Tibial nerve (tissue), 4 donors: ENCODE measurements at regions not wholly inside any gene's neighbourhood (a gene's known extent, or its start where the extent isn't known, plus 50 kb on each side); places are given as distances from the start of the nearest gene placed in this dataset.
"Not testable (repeated sequence)": the region's sequence is repeated elsewhere in the genome, so short reads cannot be mapped to it uniquely, and the experiment has no call there.

Source experiments
- EP300 ChIP-seq, 2 donors: sonication (generic); formaldehyde crosslinking; IDR thresholded peaks; one replicate each; pipeline ENCODE4 v1.6.1; 2017; ENCODE audit warnings: antibody characterized with exemption in 2 of 2, mild to moderate bottlenecking in 1 of 2
- POLR2A ChIP-seq, 2 donors: fragments of 450-650 bp; IDR thresholded peaks; one replicate each; pipeline ENCODE4 v1.6.1; 2017; ENCODE audit warnings: antibody characterized with exemption in 2 of 2, mild to moderate bottlenecking in 2 of 2, moderate library complexity in 2 of 2
- TF ChIP-seq, protein P1 (sequence below), 5 experiments: fragments of 200-600 bp in 3 of 5; fragments of 450-650 bp in 2 of 5; sonication (generic) in 3 of 5; IDR thresholded peaks; one replicate each; pipeline ENCODE4 v1.5.1; 2016 to 2019; ENCODE audit warnings: antibody characterized with exemption in 5 of 5, mild to moderate bottlenecking in 3 of 5, moderate library complexity in 2 of 5

DNA sequence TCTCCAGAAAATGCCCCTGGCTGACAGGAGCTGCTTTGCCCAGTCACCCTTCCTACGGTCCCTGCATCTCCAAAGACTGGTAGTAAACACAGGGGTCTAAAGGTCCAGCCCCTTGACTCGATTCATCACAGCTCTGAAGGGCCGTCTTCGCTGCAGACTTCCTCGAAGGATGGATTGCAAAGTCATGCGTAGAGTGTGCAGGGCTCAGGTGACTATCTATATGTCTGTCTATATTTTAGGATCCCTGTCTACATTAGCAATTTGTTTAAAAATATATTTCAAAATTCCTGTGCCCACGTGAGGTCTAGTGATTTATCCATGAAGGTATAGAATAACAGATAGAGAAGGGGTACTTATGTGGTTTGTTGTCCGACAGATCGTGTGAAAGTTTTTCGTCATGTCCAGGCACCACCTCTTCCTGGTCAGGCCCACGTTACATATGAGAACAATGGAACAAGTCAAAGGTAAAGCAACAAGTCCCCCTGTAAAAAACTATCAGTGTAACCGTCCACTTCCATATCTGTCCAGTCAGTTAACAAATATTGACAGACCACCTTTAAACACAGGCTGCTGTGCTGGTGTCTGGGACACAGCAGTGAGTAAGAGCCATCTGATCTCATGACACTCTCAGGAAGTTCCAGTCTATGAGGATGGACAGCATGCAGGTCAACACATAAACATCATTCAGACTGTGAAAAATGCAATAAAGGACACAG is 127.7 kb upstream of the SULF2 start:
- TF ChIP-seq, protein P1, sequence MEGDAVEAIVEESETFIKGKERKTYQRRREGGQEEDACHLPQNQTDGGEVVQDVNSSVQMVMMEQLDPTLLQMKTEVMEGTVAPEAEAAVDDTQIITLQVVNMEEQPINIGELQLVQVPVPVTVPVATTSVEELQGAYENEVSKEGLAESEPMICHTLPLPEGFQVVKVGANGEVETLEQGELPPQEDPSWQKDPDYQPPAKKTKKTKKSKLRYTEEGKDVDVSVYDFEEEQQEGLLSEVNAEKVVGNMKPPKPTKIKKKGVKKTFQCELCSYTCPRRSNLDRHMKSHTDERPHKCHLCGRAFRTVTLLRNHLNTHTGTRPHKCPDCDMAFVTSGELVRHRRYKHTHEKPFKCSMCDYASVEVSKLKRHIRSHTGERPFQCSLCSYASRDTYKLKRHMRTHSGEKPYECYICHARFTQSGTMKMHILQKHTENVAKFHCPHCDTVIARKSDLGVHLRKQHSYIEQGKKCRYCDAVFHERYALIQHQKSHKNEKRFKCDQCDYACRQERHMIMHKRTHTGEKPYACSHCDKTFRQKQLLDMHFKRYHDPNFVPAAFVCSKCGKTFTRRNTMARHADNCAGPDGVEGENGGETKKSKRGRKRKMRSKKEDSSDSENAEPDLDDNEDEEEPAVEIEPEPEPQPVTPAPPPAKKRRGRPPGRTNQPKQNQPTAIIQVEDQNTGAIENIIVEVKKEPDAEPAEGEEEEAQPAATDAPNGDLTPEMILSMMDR (IDR thresholded peaks at IDR 0.05): not testable (repeated sequence)
- TF ChIP-seq EP300, POLR2A (IDR thresholded peaks at IDR 0.05): not testable (repeated sequence)
